NCI-H748 (cell line): ENCODE measurements at regions not wholly inside any gene's neighbourhood (a gene's known extent, or its start where the extent isn't known, plus 50 kb on each side); places are given as distances from the start of the nearest gene placed in this dataset.
A peak's percentile ranks its signal among the peaks of the same experiment; 100 is the strongest.

Experiments used
- DNase-seq: peaks from one replicate; lab custom pipeline; 2025; ENCODE audit not compliant: unreplicated experiment; lab: John Stamatoyannopoulos, UW

DNA sequence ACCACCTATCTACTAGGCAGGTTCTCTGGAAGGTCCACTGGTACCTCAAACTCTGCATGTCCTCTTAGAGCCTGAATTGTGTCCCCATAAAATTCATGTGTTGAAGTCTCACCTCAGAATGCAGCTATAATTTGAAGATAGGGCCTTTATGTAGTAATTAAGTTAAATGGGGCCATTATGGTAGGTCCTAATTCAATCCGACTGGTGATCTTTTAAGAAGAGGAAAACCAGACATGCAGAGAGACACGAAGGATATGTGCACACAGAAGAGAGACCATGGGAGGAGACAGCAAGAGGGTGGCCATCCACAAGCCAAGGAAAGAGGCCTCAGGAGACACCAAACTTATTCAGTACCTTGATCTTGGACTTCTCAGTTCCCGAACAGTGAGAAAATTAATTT is 345.4 kb downstream of the ENC1 start:
- DNase-seq, result no peak

DNA sequence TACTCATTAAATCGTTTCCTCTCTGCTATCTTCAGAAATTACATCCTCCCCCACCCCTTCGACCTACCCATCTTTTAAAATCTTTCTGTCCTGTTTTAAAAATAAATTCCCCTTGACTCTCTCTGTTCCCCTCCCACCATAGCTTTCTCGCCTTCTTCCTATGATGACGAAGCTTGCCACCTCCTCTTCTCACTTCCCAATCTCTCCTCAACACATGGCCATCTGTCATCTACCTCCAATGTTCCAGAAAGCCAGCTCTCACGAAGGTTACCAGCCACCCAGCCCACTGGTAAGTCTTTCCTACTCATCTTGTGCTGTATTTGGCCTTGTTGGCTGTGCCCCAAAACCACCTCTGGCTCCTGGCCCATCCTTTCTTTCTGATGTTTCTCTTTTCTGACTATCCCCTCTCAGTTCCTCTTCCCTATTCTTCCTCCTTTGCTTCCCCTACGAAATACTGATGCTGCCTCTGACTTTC is 346.3 kb downstream of the ENC1 start:
- DNase-seq, result no peak

DNA sequence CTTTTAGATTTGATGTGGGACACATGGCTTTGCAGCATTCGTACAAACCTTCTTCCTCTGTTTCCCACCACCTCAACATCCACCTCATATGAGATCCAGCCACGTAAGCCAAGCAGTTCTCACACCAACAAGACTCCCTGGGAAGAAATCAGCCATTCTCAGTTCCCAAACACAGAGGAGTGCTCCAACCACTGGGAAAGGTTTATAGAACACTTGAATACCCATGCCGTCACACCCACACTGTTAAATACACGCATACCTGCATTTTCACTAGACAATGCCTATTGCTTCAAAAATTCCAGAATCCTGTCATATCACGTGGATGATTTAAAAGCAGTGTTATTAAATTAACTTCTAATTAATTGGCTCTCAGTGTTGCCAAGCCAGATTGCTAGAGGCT is 347.3 kb downstream of the ENC1 start:
- no peak for DNase-seq

DNA sequence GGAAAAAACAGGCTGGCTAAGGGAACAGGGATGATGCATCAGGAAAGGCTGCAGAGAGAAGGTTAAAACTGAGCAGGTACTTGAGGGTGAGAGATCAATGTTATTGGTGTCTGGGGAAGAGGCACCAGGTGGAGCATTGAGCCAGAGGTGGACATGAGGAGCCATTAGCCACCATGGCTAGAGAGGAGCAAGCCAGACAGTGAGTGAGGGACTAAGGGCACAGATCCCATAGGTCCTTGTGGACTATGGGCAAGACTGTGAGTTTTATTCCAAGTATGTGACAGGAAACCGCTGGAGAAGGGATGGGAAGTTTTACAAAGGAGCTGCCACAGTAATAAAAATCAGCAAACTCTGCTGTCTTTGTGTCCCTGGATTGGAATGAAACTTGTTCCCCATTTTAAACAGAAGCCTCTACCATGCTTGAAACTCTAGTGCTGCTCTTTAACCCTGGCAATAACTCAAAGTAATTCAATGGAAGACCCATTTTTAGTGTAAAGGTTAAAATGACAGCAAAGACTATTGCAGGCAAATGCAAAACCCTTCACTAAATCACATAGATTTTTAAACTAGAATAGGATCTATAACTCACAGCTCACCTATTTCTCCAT is 349.8 kb downstream of the ENC1 start:
- peak; percentile 21 for DNase-seq

DNA sequence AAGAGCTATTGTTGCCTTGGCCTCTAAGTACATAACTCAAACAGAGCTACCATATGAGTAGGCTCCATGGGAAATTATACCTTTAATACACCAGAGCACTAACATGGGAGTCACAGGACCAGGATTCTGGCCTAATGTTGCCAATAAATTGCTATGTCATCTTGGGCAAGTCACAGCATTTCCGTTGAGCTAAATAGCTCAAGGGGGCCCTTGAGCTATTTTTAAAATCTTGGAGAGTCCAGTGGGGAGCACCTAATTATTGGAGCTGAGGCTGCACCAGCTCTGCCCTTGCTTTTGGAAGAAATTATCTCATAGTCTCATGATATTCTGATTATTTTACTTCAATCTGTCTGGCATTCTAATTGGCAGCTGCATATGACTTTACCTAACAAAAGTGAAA is 350.8 kb downstream of the ENC1 start:
- no peak for DNase-seq

DNA sequence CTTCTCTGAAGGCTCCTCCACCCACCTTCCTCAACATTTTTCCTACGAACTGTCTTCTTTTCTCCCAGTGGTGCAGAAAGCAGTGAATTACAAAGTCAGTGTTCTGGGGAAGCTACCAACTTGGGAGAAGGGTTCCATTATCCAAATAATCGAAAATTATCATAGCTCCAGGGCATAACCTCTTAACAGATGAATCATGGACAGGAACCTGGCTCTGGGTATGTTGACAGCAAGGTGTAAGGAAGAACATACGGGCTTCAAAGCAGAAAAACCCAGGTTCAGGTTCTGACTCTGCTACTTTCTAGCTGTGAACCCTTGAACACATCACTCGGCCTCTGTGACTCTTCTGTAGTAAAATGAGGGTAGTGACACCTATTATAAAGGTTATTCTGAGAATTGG is 351.3 kb downstream of the ENC1 start:
- DNase-seq, result no peak

DNA sequence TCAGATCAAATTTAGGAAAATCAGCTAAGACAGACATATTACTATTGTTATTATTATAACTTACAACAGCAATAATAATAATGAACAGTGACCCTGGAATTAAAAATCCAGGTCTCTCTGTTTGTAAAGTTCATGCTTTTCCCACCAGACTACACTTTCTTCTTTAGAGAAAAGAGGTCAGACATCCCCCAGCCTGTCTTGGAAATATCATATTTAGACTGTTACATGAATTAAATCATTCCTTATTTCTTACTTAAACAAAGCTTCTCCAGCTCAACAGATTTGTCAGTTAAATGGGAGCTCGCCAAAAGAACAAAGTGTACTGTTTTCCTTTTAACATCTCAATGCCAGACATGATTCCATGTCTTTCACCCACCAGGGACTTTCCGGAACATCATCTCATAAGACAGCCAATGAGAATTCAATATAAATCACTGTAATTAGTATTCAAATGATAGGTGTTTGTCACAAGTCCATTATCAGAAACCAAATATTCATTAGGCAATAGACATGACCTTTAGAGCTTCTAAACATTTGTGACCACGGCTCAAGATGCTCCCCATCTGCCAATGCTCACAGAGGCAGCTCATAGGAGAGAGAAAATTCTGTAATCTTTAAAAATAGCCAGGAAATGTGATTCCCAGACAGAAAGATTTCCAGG is 351.9 kb downstream of the ENC1 start:
- no peak for DNase-seq

DNA sequence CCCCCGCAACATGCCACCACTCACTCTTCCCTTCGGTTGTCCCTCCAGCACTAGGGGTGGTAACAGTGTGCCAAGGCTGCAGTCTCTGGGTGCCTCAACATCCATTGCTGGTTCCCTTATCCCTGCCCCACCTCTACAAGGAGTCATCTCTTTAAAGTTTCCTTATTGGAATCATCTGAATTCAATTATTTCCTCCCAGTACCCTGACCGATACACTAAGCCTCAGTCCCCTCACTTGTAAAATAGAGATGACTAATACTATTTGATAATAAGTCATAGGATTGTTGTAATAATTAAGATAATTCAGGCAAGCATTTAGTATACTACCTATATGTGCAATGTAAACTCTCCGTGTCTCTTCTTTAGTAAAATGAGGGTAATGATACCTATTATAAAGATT is 352.5 kb downstream of the ENC1 start:
- no peak for DNase-seq

DNA sequence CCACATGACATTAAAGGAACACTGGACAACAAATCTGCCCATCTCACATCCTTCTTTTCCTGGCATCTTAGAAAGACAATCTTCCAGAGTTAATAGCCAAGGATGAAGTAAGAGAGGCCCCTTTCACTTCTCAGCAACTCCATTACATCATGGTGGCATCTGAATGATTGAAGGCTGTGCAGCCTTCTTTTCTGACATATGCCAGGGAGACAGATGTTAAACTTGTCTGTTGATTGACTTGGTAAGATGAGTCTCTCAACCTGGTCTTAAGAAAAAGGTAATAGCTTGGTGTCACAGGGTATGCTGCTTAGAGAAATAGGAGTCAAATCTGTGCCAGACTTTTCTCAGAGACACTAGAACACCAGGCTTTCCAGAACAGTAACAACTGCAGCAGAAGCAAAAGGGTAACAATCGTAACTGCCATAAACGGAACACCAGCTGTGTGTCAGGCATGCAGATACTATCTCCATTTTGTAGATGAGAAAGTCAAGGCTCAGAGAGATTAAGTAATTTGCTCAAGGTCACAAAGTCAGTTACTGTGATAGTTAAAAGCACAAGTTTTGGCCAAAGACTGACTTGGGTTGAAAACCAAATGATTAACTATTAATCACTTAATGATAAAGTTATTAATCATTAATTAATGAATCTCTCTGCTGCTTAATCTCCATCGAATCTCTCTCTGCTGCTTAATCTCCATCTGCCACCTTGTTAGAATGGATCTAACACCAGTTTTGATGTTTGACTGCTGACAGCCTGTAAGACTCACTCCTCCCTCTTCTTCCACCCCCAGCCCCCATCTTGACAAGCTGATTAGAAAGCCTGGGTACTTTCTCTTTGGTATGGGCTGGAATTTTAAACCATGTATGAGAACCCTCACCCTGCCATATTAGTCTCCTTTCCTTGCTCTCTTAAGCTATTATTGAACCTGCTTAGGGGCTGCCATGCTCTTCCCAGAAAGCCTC is 353.5 kb downstream of the ENC1 start:
- no peak for DNase-seq

DNA sequence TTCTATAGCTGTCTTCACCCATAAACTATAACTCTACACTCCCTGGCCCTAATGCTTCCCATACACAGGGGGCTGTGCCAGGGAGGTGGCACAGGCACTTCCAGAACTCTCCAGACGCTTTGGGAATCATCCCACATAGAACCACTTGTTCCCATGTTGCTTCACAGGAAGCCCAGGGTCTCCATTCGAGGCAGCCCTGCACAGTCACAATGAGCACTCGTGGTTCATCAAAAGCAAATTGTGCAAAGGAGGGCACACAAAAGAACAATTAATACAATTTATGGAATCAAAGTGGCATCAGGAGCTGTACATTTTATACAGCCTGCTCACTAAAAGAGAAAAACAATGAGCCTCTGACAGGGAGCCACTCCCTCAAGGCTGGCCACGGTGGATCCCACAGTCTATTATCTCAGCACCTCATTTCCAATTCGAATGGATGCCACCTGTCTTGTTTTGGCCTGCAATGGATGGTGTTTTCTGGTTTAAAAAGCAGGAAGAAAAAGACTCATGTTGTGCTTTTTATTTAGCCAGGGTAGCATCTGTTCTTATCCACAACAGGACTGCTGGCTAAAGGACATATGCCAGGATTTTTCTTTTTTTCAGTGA is 354.8 kb downstream of the ENC1 start:
- peak; percentile 71 for DNase-seq

DNA sequence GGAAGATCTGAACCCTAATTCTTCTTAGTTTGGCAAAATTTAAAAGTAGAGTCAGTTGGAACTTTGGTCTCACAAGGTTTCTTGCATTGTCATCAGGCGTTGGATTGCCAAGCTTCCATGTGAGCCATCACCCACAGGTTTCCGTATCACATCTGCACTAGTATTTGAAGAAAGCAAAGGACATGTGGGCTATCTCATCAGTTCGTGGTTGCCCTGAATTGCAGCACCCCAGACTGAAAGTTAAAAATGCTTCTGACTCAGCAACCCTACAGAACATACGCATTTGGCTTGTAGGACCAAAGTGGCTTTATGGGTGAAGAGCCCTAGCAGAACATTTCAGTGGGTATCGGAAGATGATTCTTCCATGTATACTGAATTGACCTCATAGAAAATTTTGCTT is 358.0 kb downstream of the ENC1 start:
- DNase-seq, result no peak

DNA sequence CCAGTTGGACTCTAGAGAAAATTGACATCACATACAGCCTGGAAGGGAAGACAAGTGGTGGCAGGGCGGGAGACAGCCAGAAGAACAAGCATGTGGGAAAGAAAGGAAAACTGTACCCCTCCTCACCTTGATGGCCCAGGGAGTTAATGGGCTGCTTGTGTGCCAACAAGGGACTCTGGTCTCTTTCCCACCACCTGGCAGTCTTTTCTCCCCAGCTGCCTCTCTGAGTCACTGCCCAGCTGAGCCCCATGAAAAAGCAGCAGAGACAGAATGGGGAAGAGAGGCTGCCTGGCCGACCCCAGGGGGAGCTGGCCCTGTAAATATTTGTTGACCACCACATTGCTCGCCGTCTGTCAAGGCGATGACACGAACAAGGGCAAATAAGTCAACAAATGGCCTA is 359.4 kb downstream of the ENC1 start:
- peak; percentile 94 for DNase-seq

DNA sequence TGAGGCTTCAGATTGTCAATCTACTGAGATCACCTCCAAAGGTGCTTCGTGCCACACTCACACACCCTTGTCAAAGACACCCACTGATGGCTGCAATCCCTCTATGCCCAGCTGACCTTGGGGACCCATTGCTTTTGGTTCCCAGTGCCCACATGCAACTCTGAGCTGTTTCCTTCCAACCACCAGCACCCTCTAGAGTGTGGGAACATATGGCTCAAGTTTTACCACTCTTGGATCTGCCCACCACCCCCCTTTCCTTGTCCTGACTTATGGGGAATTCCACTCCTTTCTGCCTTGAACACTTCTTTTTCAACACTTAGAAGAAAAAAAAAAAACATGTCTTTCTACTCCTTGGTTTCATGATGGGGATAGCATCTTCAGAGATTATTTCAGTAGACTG is 360.2 kb downstream of the ENC1 start:
- DNase-seq, result no peak

DNA sequence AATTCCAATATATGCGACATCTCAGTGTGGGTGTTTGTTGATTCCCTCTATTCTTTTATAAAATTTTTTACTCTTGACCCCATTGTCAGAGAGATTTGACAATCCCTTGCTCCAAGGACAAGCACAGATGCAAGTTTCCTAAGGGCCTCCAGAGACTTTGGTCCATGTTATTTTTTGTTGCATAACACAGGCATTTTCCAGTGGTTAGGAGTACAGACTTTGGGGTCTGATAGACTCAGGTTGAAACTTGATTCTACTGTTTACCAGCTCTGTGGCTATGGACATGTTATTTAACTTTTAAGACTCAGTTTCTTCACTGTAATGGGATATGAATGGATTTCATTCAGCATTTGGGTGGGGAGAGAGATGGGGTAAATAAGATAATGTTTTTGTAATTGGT is 361.3 kb downstream of the ENC1 start:
- no peak for DNase-seq

DNA sequence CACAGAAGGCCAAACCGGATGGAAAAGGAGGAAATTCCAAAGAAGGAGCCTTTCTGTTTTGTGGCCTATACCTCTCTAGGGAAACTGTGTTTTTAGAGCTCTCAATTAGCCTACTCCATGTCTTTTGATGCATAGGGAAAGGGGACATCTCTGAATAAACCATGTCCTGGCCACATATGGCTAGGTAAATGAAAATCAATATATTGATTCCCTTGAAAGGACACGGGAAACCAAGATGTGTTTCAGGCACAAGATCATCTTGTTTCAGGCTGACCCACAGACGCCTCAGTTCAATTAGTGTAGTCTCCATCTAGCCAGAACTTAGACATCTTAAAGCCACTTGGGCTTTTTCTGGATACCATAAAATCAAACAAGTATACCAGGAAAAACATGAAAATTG is 363.1 kb downstream of the ENC1 start:
- DNase-seq, result no peak

DNA sequence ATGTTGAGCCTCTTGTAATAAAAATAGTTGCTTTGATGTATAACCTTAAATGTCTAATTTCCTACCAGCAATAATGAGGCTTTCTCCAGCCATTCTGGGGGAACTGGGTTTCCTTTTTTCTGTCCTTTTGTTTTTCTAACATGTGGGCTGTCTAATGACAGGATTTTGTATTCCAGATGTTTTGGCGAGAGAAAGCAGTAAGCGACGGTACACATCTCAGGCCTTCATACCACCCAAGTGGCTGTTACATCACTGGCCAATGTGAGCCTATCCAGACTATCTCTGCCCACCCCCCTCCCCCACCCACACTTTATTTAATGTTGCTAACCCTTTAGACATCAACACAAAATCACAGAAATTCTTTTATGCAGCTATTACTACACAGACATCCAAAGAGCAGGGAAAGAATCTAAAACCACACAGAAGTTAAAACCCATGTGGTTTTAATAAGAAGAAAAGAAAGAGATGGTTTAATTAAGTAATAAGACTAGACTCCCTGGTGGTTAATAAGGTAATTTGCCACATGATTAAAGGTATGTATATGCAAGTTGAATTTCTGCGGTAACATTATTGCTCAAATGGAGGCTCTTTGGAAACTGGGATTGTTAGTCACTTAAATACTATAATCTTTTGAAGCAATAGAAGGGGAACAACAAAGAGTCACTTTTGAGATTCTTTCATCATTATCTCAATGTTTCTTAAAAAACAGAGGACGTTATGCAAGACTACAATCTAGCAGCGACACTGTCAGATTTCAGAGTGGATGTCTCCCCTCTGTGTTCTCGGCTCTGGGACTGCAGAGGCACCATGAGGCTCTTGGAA is 365.1 kb downstream of the ENC1 start:
- DNase-seq, result no peak

DNA sequence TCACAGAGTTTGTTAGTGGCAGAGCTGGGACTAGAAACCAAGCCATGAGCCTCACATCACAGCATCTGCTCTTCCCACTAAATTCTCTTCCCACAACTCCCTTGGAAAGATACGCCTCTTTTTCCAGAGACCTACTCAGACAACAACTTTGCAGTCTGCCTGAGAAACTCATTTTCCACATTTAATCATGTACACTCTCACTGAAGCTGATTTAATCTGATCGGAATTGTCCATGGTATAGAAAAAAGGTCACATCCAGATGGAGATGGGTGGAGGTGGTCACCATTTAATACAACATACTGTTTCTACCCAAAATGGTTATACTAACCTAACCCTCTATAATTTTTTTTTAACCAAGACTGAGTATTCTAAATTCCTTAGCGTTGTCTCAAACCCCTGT is 366.2 kb downstream of the ENC1 start:
- no peak for DNase-seq

DNA sequence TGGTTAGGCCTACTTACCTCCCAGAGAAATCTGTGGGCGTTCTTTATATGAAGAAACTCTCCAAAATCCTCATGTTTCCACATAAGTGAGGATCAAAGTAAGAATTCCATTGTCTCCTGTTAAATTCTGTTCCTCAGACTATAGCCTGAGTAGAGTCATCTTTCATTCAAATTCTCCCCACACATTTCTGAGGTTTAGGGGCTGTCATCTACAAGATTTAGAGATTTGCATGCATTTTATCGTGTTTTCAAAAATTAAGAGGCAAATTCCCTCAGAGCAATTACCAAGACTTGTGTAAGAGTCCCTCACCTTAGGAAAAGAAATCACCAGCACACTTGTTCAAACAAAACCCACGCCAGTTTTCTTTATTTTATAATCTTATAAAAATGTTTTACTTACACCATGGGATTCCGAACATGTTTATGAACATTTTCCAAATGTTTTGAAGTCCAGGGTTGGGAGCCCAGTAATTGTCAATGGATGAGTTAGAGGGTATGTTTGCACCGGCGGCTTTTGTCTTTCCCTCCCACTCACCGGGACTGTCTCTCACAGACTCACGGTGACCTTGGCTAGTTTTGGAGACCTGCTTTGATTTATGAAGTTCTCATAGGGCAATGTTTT is 367.6 kb downstream of the ENC1 start:
- no peak for DNase-seq

DNA sequence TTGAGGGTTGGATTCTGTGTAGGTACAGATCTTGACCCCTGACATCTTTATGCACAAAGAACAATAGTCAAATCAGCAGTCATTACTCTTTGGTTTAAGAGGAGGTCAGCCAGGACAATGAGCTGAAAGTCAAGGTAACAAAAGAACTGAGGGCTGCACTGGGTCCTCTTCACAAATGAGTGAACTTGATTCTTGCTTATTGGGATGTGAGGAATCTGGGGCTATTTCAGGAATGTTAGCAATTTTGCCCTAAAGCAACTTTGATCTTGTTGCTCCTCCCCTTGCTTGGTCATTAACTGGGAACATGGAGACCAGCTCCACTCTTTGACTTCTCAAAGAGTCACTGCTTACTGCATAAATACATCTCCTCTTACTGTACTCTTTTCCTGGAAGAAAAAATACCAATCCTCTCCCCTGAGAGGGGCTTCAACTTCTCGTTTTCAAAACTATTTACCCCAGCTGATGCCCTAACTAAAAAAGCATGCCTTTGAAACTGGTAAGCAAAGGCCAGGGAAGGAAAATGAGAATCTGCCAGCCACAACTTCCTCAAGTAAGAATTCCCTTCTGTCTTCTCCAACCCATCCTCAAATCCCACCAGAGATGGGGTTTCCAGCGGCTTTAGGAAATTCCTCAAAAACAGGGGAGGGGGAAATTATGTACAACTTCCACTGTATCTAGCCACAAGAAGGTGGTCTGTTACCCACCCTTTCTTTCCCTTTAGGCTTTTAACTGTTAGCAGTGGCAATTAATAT is 368.3 kb downstream of the ENC1 start:
- DNase-seq, result no peak

DNA sequence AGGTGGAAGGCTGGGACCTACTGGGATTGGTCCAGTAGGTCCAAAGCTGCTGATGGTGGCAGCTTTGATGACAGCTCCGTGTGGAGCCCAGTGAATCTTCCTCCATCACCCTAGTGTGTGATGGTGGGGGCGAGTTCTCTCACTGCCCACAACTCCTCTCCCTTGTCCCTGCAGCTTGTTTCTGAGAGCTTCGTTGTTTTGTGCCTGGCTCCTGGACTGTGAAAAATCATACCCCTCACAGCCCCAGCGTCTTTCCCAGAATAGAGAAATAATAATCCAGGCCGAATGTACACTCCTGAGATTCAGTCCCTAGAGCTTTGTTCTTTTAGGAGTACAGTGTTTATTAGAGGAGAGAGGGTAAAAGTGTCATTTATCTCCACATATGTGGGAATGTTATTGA is 372.2 kb downstream of the ENC1 start:
- no peak for DNase-seq
